ENCODE measurements at regions not wholly inside any gene's neighbourhood (a gene's known extent, or its start where the extent isn't known, plus 50 kb on each side); places are given as distances from the start of the nearest gene placed in this dataset.
"Not testable (repeated sequence)": the region's sequence is repeated elsewhere in the genome, so short reads cannot be mapped to it uniquely, and the experiment has no call there.

DNA sequence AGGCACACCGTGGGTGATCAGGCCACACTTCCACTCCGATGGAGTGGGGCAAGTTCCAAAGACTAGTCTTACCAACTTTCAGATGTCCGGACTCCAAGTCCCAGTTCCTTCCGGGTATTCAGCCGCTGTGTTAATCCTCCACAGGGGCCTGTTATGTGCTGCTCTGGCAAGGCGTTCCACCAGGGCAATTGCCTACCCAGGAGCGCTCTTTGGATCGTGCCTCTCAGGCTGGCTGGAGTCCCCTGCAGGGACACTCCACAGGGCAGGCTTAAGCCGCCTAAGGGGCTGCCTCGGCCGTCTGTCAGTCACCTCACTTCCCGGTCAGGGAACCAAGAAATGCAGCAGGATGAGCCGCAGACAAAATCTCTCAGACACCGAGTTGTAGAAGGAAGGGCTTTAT is 118.7 kb upstream of the CCNG1 start:
- Histone ChIP-seq H3K36me3 (ENCODE audit: insufficient read depth) (no peaks in the 10 kb centered on the region), H3K4me1 (ENCODE audit: low read depth, poor library complexity, severe bottlenecking) (no peaks in the 10 kb centered on the region), H3K9ac (no peak overlapping the region), H3K4me3 (IDR thresholded peaks at IDR 0.05; ENCODE audit: insufficient read depth, low read depth, low read length) (no peak overlapping the region), H3K27ac (no peak overlapping the region), H3K27me3 (ENCODE audit: insufficient read depth, low read depth) (no peaks in the 10 kb centered on the region), H2AFZ (ENCODE audit: low read depth) (no peak overlapping the region), H3K4me2 (no peak overlapping the region), H3K79me2 (ENCODE audit: insufficient read depth, low read depth) (no peaks in the 10 kb centered on the region), H4K20me1 (ENCODE audit: insufficient read depth) (no peaks in the 10 kb centered on the region)
- TF ChIP-seq, protein P1, sequence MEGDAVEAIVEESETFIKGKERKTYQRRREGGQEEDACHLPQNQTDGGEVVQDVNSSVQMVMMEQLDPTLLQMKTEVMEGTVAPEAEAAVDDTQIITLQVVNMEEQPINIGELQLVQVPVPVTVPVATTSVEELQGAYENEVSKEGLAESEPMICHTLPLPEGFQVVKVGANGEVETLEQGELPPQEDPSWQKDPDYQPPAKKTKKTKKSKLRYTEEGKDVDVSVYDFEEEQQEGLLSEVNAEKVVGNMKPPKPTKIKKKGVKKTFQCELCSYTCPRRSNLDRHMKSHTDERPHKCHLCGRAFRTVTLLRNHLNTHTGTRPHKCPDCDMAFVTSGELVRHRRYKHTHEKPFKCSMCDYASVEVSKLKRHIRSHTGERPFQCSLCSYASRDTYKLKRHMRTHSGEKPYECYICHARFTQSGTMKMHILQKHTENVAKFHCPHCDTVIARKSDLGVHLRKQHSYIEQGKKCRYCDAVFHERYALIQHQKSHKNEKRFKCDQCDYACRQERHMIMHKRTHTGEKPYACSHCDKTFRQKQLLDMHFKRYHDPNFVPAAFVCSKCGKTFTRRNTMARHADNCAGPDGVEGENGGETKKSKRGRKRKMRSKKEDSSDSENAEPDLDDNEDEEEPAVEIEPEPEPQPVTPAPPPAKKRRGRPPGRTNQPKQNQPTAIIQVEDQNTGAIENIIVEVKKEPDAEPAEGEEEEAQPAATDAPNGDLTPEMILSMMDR (conservative IDR thresholded peaks at IDR 0.05; ENCODE audit: low read depth, low read length), result no peak

DNA sequence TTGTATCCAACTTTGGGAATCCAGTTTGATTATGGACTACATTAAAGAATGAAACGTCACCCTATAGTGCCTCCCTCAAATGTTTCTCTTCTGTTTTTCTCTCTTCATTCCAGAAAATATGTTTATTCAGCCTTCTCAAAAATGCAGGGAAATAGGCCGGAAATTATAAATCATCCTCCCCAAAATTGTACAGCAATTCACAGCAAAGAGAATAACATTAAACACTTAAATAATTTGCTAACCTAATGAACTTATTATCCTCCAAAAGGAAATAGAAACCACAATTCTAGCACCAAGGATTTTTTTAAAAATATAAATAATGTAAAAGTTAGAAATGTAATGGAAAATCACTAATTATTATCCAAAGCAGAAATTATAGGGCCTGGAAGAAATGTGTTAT is 115.9 kb upstream of the CCNG1 start:
- Histone ChIP-seq H4K20me1 (ENCODE audit: insufficient read depth) (no peaks in the 10 kb centered on the region), H3K4me3 (IDR thresholded peaks at IDR 0.05; ENCODE audit: insufficient read depth, low read depth, low read length) (no peak overlapping the region), H3K79me2 (ENCODE audit: insufficient read depth, low read depth) (no peaks in the 10 kb centered on the region), H3K27me3 (ENCODE audit: insufficient read depth, low read depth) (no peaks in the 10 kb centered on the region), H3K4me1 (ENCODE audit: low read depth, poor library complexity, severe bottlenecking) (no peaks in the 10 kb centered on the region), H2AFZ (ENCODE audit: low read depth) (no peak overlapping the region), H3K27ac (no peak overlapping the region), H3K36me3 (ENCODE audit: insufficient read depth) (no peaks in the 10 kb centered on the region), H3K4me2 (no peak overlapping the region), H3K9ac (no peak overlapping the region)
- TF ChIP-seq, protein P1 (conservative IDR thresholded peaks at IDR 0.05; ENCODE audit: low read depth, low read length), result no peak

DNA sequence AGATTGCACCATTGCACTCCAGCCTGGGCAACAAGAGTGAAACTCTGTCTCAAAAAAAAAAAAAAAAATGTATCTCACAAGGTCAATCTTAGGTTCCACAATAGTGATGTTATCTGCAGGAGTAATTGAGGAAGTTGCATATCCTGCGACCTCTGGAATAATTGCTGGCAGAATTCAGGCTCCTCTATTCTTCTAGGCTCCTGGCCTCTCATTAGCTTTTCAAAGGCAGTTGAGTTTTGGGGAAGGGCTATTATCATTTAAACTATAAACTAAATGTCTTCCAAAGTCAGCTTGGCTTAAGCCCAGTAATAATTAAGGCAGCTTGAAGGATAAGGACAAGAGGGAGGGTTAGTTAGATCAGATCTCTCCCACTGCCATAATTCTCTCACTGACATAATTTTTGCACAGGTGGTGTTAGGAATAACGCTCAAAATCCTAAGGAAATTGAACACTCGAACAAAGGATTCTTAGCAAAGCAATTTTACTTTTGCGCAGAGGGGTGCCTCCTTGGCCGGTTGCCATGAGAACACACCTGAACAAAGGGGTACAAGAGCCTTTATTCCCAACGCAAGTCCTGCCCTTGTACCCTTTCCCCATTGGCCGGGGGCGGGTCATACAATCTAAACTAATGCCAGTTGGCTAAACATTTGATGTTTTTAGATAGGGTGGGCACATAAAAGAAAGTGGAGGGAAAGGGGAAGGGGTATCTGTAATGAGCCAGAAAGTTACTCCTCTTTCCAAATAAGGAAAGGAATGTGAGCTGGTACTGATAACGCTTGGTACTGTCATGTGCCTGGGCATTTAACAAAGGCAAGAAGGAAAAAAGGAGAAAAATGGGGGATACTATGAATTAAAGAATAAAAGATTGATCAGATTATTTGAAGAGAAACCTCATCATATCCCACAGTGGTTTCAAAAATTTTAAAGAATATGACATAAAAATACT is 106.4 kb upstream of the CCNG1 start:
- Histone ChIP-seq H3K9ac (no peak overlapping the region), H3K79me2 (ENCODE audit: insufficient read depth, low read depth) (no peaks in the 10 kb centered on the region), H3K4me2 (no peak overlapping the region), H4K20me1 (ENCODE audit: insufficient read depth) (no peaks in the 10 kb centered on the region), H3K4me3 (IDR thresholded peaks at IDR 0.05; ENCODE audit: insufficient read depth, low read depth, low read length) (no peak overlapping the region), H3K4me1 (ENCODE audit: low read depth, poor library complexity, severe bottlenecking) (no peaks in the 10 kb centered on the region), H3K27me3 (ENCODE audit: insufficient read depth, low read depth) (no peaks in the 10 kb centered on the region), H3K27ac (no peak overlapping the region), H3K36me3 (ENCODE audit: insufficient read depth) (no peaks in the 10 kb centered on the region), H2AFZ (ENCODE audit: low read depth) (no peak overlapping the region)
- TF ChIP-seq, protein P1 (conservative IDR thresholded peaks at IDR 0.05; ENCODE audit: low read depth, low read length), result no peak

DNA sequence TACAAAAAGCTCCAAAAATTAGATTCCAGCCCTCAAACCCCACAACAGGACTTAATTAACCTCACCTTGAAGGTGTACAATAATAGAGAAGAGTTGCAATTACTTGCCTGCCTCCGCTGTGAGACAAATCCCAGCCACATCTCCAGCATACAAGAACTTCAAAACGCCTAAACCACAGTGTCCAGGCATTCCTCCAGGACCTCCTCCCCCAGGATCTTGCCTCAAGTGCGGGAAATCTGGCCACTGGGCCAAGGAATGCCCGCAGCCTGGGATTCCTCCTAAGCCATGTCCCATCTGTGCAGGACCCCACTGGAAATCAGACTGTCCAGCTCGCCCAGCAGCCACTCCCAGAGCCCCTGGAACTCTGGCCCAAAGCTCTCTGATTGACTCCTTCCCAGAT is 101.3 kb upstream of the CCNG1 start:
- H4K20me1 ChIP-seq (ENCODE audit: insufficient read depth); H3K36me3 ChIP-seq (ENCODE audit: insufficient read depth); H3K9ac ChIP-seq; H2AFZ ChIP-seq (ENCODE audit: low read depth); H3K4me2 ChIP-seq; H3K27me3 ChIP-seq (ENCODE audit: insufficient read depth, low read depth); H3K4me3 ChIP-seq (IDR thresholded peaks at IDR 0.05; ENCODE audit: insufficient read depth, low read depth, low read length); H3K27ac ChIP-seq; H3K79me2 ChIP-seq (ENCODE audit: insufficient read depth, low read depth); H3K4me1 ChIP-seq (ENCODE audit: low read depth, poor library complexity, severe bottlenecking): not testable (repeated sequence)

DNA sequence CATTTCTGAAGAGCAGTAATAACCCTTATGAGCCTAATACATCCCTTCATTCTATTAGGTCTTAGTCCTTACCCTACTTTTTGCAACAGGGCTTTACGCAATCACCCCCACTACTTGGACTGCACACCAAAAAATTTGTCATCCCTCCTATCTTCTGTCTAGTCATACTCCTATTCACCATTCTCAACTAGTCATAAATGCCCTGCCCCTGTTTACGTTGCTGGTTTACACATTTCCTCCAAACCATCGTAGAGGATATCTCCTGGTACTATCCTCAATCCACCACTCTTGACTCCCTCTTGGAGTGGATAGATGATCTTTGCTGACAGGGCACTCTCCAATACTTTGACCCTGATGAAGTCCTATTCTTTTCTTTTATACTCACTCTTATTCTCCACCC is 98.2 kb upstream of the CCNG1 start:
- no peak overlapping the region for H3K27ac ChIP-seq
- TF ChIP-seq, protein P1 (conservative IDR thresholded peaks at IDR 0.05; ENCODE audit: low read depth, low read length), result no peak

DNA sequence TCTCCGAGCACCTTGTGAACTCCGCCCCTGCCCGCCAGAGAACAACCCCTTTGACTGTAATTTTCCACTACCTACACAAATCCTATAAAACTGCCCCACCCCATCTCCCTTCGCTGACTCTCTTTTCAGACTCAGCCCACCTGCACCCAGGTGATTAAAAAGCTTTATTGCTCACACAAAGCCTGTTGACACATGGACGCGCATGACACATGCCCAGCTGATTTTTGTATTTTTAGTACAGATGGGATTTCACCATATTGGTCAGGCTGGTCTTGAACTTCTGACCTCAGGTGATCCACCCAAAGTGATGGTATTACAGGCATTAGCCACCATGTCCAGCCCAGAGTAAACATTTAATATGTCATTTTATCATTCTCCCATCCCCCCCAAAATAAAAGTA is 97.0 kb upstream of the CCNG1 start:
- not testable (repeated sequence) for H3K4me2 ChIP-seq; H3K4me3 ChIP-seq (IDR thresholded peaks at IDR 0.05; ENCODE audit: insufficient read depth, low read depth, low read length); H3K27me3 ChIP-seq (ENCODE audit: insufficient read depth, low read depth); H3K4me1 ChIP-seq (ENCODE audit: low read depth, poor library complexity, severe bottlenecking); H3K79me2 ChIP-seq (ENCODE audit: insufficient read depth, low read depth); H3K27ac ChIP-seq; H3K9ac ChIP-seq; H2AFZ ChIP-seq (ENCODE audit: low read depth); H3K36me3 ChIP-seq (ENCODE audit: insufficient read depth); H4K20me1 ChIP-seq (ENCODE audit: insufficient read depth)

More for the DNA sequence above, 98.2 kb upstream of the CCNG1 start:
- Histone ChIP-seq H3K36me3 (ENCODE audit: insufficient read depth) (no peaks in the 10 kb centered on the region), H2AFZ (ENCODE audit: low read depth) (no peak overlapping the region), H3K4me2 (no peak overlapping the region), H3K9ac (no peak overlapping the region), H4K20me1 (ENCODE audit: insufficient read depth) (no peaks in the 10 kb centered on the region), H3K27me3 (ENCODE audit: insufficient read depth, low read depth) (no peaks in the 10 kb centered on the region), H3K4me1 (ENCODE audit: low read depth, poor library complexity, severe bottlenecking) (no peaks in the 10 kb centered on the region), H3K79me2 (ENCODE audit: insufficient read depth, low read depth) (no peaks in the 10 kb centered on the region), H3K4me3 (IDR thresholded peaks at IDR 0.05; ENCODE audit: insufficient read depth, low read depth, low read length) (no peak overlapping the region)
